ENCODE measurements at regions not wholly inside any gene's neighbourhood (a gene's known extent, or its start where the extent isn't known, plus 50 kb on each side); places are given as distances from the start of the nearest gene placed in this dataset.

DNA sequence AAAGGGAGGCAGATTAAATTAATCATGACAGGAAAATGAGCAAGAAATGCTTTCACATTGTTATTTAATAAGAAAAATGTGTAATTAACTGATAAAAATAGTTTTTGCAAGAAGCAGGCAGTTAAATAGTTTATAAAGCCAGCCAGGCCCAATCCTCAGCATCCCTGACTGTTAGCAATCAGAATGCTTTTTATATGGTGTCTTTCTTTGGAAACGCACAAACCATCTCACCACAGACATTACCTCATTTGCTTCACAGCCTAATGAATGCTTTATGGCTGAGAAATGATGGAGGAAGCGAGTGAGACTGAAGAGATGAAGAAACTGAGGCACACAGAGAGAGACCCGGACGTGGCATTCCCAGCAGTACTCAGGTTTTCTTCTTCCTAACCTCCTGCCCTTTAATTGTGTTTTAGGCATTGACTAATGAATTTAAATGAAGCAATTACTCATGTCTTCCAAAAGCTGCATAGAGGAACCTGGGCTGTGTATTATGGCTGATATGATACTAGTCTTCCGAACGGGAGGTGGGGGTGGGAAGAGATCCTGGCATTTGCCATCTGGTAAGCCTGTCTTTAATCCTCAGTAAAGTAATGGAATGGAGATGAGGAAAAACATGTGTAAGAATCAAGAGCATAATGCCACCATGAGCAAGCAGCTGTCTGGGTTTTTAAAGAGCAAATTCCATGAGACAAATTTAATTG is 116.1 kb upstream of the LMO4 start:
- H3K4me3 ChIP-seq: no peak overlapping the region
- ATAC-seq (no peak), DNase-seq (no peak)
- no peaks in the 10 kb centered on the region for H3K36me3 ChIP-seq
- no peak overlapping the region for H3K27ac ChIP-seq
- H3K9me3 ChIP-seq: peaks cover 0 to 17% (median 7%) of the 10 kb centered on the region in 11 donors
- H3K27me3 ChIP-seq: no peaks in the 10 kb centered on the region
- intact Hi-C loops (cut with DNase I): no loop called here
- TF ChIP-seq CTCF (IDR thresholded peaks at IDR 0.05): no peak
- 73 to 80% methylated on average over 6 of the region's 6 CpGs for WGBS, 2 donors
- H3K4me1 ChIP-seq: peaks cover 0 to 5% (median 0%) of the 10 kb centered on the region in 9 donors

GRCh38 chr1:87213135-87213515 is 115.6 kb upstream of the LMO4 start:
- ATAC-seq (no peak), DNase-seq (no peak)
- Histone ChIP-seq H3K27ac (no peak overlapping the region), H3K36me3 (no peaks in the 10 kb centered on the region), H3K27me3 (no peaks in the 10 kb centered on the region), H3K4me1 (peaks cover 0 to 5% (median 0%) of the 10 kb centered on the region in 9 donors), H3K9me3 (peaks cover 0 to 17% (median 7%) of the 10 kb centered on the region in 11 donors), H3K4me3 (no peak overlapping the region)
- 82 to 88% methylated on average over 10 of the region's 10 CpGs for WGBS, 2 donors
- no peak for TF ChIP-seq CTCF (IDR thresholded peaks at IDR 0.05)
- intact Hi-C loops (cut with DNase I): no loop called here

GRCh38 chr1:87215592-87215991 is 113.1 kb upstream of the LMO4 start:
- no peak for TF ChIP-seq CTCF (IDR thresholded peaks at IDR 0.05)
- Histone ChIP-seq H3K9me3 (peaks cover 0 to 17% (median 7%) of the 10 kb centered on the region in 11 donors), H3K36me3 (no peaks in the 10 kb centered on the region), H3K4me1 (peaks cover 0 to 17% (median 0%) of the 10 kb centered on the region in 9 donors), H3K27ac (no peak overlapping the region), H3K27me3 (no peaks in the 10 kb centered on the region), H3K4me3 (no peak overlapping the region)
- no peak for ATAC-seq
- 95 to 97% methylated on average over 1 of the region's 1 CpG for WGBS, 2 donors
- intact Hi-C loops (cut with DNase I): no loop called here
- no peak for DNase-seq

DNA sequence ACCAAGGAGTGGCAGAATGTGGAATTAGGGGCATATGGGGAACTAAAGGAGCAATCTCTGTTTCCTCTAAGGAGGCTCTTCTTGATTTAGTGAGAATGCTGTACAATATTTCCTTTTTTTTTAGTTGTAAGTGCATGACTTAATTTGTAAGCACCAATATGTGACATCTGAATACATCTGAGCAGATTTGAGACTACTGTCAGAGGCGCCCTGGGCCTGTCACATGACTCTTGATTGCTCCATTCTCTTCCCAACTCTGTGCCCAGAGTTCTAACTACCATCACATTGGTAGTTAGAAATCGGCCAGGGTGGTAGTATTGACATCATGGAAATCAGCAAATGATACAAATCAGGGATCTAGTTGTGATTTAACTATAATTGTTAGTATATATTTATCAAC is 110.1 kb upstream of the LMO4 start:
- H3K27ac ChIP-seq: no peak overlapping the region
- DNase-seq: no peak
- no peaks in the 10 kb centered on the region for H3K27me3 ChIP-seq
- H3K4me3 ChIP-seq: no peak overlapping the region
- intact Hi-C loops (cut with DNase I): no loop called here
- H3K9me3 ChIP-seq: peaks cover 0 to 20% (median 8%) of the 10 kb centered on the region in 11 donors
- TF ChIP-seq CTCF (IDR thresholded peaks at IDR 0.05): no peak
- WGBS, 2 donors: 78 to 79% methylated on average over 2 of the region's 2 CpGs
- no peaks in the 10 kb centered on the region for H3K36me3 ChIP-seq
- H3K4me1 ChIP-seq: peaks cover 0 to 12% (median 0%) of the 10 kb centered on the region in 9 donors
- ATAC-seq: no peak
